ENCODE measurements at regions not wholly inside any gene's neighbourhood (a gene's known extent, or its start where the extent isn't known, plus 50 kb on each side); places are given as distances from the start of the nearest gene placed in this dataset.

- H3K4me3 ChIP-seq (ENCODE audit: low read depth, low read length) = no peak overlapping the region
- TF ChIP-seq CTCF (IDR thresholded peaks at IDR 0.05; ENCODE audit: low read depth, low read length) = no peak
- H3K4me1 ChIP-seq = no peaks in the 10 kb centered on the region
- H3K36me3 ChIP-seq = no peaks in the 10 kb centered on the region
- H3K9me3 ChIP-seq = no peaks in the 10 kb centered on the region; the same call in 1 of the 2 replicates
- no peaks in the 10 kb centered on the region for H3K27me3 ChIP-seq
- DNase-seq = no peak
Measured at GRCh38 chr11:122494221-122494620, 161.3 kb upstream of the UBASH3B start.

- DNase-seq = no peak
- no peaks in the 10 kb centered on the region for H3K4me1 ChIP-seq
- H3K27me3 ChIP-seq = no peaks in the 10 kb centered on the region
- no peaks in the 10 kb centered on the region; the same call in 1 of the 2 replicates for H3K9me3 ChIP-seq
- H3K36me3 ChIP-seq = no peaks in the 10 kb centered on the region
- H3K4me3 ChIP-seq (ENCODE audit: low read depth, low read length) = no peak overlapping the region
- no peak for TF ChIP-seq CTCF (IDR thresholded peaks at IDR 0.05; ENCODE audit: low read depth, low read length)
Measured at GRCh38 chr11:122491509-122491908, 164.0 kb upstream of the UBASH3B start.

GRCh38 chr11:122488892-122489706 is 166.4 kb upstream of the UBASH3B start:
- H3K4me1 ChIP-seq = no peaks in the 10 kb centered on the region
- no peaks in the 10 kb centered on the region for H3K9me3 ChIP-seq
- H3K4me3 ChIP-seq (ENCODE audit: low read depth, low read length) = no peak overlapping the region
- no peak for DNase-seq
- no peaks in the 10 kb centered on the region for H3K27me3 ChIP-seq
- no peaks in the 10 kb centered on the region for H3K36me3 ChIP-seq
- no peak for TF ChIP-seq CTCF (IDR thresholded peaks at IDR 0.05; ENCODE audit: low read depth, low read length)

- H3K27me3 ChIP-seq = no peaks in the 10 kb centered on the region
- DNase-seq = no peak
- H3K9me3 ChIP-seq = no peaks in the 10 kb centered on the region
- H3K36me3 ChIP-seq = no peaks in the 10 kb centered on the region
- H3K4me1 ChIP-seq = no peaks in the 10 kb centered on the region
- no peak overlapping the region for H3K4me3 ChIP-seq (ENCODE audit: low read depth, low read length)
- no peak for TF ChIP-seq CTCF (IDR thresholded peaks at IDR 0.05; ENCODE audit: low read depth, low read length)
Measured at GRCh38 chr11:122487669-122488068, 167.9 kb upstream of the UBASH3B start.

- Histone ChIP-seq H3K9me3 (no peaks in the 10 kb centered on the region), H3K27me3 (no peaks in the 10 kb centered on the region), H3K4me1 (no peaks in the 10 kb centered on the region), H3K36me3 (no peaks in the 10 kb centered on the region), H3K4me3 (ENCODE audit: low read depth, low read length) (no peak overlapping the region)
- no peak for TF ChIP-seq CTCF (IDR thresholded peaks at IDR 0.05; ENCODE audit: low read depth, low read length)
- no peak for DNase-seq
Measured at GRCh38 chr11:122486793-122487495, 168.6 kb upstream of the UBASH3B start.

- Histone ChIP-seq H3K27me3 (no peaks in the 10 kb centered on the region), H3K9me3 (no peaks in the 10 kb centered on the region), H3K4me1 (no peaks in the 10 kb centered on the region), H3K36me3 (no peaks in the 10 kb centered on the region), H3K4me3 (ENCODE audit: low read depth, low read length) (no peak overlapping the region)
- TF ChIP-seq CTCF (IDR thresholded peaks at IDR 0.05; ENCODE audit: low read depth, low read length) = no peak
- no peak for DNase-seq
Measured at GRCh38 chr11:122478986-122479385, 176.5 kb upstream of the UBASH3B start.
